Caki2 (cell line): ENCODE measurements at regions not wholly inside any gene's neighbourhood (a gene's known extent, or its start where the extent isn't known, plus 50 kb on each side); places are given as distances from the start of the nearest gene placed in this dataset.

Experiments used
- DNase-seq: peaks from one replicate; pipeline ENCODE4 v3.0.0-alpha.2; 2015; ENCODE audit warnings: low read depth
- in situ Hi-C: cut with HindIII; loops from 2 replicates; pipeline ENCODE4 v1.10.0; 2016; ENCODE audit warnings: low sequenced_read_pairs, low pct_unique_long_range_greater_than_20kb, mixed read lengths

GRCh38 chr10:63703113-63703670, 182.0 kb downstream of the REEP3 start:
- in situ Hi-C loops, result loop anchor here (25.0 kb wide), 1 partner anchor 541 kb away; no protein-coding TSS in a partner anchor
- DNase-seq, result no peak

- in situ Hi-C loops, result loop anchor here (25.0 kb wide), 1 partner anchor 542 kb away; no protein-coding TSS in a partner anchor
These were observed 182.6 kb downstream of the REEP3 start for GRCh38 chr10:63703740-63704345.

DNA sequence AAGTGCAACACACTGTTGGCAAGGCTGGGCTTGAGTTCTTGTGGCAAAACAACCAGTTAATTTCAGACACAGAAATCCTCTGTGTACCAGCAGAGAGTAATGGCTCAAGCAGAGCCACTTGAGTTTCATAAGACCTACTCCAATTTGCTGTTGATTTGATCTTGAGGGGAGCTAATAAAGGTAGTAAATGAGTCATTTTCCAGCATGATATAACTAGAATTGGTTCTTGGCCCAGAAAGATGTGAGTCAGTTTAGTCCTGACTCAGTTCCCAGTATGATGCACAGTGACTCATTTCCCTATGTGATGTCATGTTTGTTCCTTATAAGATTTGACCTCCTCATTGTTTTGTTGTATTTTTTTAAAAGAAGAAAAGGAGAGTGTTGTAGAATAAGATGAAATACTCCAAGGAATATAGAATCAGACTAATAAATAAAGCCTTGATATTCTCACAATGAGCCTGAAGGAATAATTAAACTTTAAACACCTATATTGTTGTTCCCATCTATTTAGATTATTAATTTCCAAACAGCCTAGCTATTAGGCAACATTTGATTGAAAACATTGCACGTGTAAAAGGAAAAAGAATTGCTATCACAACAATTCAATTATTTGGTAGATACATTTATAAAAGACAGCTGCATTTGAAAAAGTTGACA, 186.2 kb downstream of the REEP3 start:
- peak; percentile 94 for DNase-seq
- in situ Hi-C loops, result loop anchor here (25.0 kb wide), 1 partner anchor 545 kb away; no protein-coding TSS in a partner anchor

More at GRCh38 chr10:63703740-63704345, 182.6 kb downstream of the REEP3 start:
- no peak for DNase-seq

DNA sequence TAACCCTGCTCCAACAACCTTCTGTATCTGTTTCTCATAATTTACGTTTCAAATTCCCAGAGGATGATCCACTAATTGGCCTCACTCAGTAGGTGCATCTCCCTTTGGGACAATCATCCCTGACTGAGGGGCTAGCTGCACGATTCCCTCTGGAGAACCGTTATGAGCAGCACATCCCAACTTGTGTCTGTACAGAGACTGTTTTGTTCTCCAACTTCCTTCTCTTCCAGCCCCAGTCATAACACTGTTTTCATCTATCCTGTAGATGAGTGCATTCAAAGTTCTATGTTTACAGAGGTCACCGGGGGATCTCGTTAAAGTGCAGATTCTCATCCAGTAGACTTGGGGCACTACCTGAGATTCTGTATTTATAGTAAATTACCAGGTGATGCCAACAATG, 187.2 kb downstream of the REEP3 start:
- DNase-seq, result no peak
- in situ Hi-C loops, result loop anchor here (25.0 kb wide), 1 partner anchor 546 kb away; no protein-coding TSS in a partner anchor

DNA sequence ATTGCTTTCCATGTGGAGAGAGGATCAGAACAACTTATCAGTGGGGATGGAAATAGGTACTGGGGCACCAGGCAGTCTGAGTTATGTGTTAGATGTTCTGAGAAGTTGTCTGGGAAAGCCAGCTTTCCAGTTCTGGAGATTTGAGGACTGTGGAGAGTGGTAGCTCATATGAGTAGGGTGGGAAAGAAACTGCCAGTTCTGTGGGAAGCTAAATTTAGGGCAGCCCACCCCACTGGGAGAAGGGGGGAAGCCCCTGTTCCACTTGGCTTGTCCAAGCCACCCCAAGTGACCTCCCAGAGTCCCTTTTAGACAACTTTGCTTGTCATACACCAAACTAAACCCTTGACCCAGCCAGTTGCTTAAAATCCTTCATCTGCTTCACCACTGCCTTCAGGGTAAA, 189.5 kb downstream of the REEP3 start:
- no peak for DNase-seq
- in situ Hi-C loops, result loop anchor here (10.0 to 25.0 kb wide), 2 partner anchors 196 to 548 kb away; no protein-coding TSS in a partner anchor

DNA sequence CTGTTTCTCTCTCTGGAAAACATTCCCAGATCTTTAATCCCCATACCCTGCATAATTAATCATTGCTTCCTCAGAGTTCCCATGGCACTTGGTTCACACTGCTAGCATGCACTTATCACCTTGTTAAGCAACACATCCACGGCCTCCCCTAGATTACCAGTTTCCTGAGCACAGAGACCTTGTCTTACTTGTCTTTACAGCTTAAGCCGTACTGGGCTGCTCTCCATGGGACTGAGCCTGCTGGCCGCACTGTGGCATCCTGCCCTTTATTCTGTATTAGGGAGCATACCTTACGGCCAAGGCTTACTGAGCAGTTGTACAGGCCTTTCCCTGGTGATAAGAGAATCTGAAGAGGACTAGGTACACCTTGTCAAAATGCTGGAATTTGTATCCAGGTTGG, 190.2 kb downstream of the REEP3 start:
- DNase-seq, result no peak
- in situ Hi-C loops, result loop anchor here (10.0 to 25.0 kb wide), 2 partner anchors 197 to 549 kb away; no protein-coding TSS in a partner anchor

DNA sequence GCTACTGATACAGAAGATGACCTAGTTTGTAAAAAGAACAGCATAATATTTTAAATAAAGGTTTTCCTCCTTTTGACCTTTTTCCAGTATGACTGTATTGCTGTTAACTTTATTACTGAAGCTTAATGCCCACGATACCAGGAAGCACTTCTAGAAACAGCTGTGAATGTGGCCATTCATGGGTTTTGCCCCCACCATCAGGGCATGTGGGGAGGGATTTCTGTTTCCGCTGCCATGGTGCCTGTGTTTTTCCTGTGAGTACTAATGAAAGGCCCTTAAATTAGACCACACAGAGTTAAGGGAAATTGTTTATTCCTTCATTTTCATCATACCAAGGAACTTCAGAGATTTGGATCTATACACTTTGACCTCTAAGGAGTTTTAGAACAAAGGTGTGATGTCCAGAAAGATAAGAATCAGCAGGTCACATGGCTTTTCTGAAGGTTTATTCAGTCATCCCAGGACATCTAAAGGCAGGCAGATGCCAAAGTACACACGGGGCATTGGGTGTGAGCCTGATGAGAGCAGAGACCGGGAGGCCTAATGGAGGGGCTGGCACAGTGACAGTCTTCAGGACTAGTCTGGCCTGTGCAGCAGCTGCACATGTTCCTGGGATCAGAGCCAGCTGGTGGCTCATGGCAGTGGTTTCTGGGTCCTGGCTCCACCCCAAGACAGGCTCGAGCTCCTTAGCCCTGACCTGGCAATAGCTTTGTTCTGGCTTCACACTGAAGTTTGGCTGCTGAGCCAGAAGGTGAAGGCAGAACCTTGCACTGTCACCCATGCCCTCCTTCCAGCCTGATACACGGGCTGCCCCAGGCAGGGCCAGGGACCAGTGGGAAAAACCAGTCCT, 190.9 kb downstream of the REEP3 start:
- in situ Hi-C loops, result loop anchor here (10.0 to 25.0 kb wide), 2 partner anchors 197 to 550 kb away; no protein-coding TSS in a partner anchor
- DNase-seq, result peak; percentile 96

- DNase-seq, result no peak
- in situ Hi-C loops, result loop anchor here (10.0 to 25.0 kb wide), 2 partner anchors 198 to 550 kb away; no protein-coding TSS in a partner anchor
These were observed 191.5 kb downstream of the REEP3 start for GRCh38 chr10:63712717-63713115.

DNA sequence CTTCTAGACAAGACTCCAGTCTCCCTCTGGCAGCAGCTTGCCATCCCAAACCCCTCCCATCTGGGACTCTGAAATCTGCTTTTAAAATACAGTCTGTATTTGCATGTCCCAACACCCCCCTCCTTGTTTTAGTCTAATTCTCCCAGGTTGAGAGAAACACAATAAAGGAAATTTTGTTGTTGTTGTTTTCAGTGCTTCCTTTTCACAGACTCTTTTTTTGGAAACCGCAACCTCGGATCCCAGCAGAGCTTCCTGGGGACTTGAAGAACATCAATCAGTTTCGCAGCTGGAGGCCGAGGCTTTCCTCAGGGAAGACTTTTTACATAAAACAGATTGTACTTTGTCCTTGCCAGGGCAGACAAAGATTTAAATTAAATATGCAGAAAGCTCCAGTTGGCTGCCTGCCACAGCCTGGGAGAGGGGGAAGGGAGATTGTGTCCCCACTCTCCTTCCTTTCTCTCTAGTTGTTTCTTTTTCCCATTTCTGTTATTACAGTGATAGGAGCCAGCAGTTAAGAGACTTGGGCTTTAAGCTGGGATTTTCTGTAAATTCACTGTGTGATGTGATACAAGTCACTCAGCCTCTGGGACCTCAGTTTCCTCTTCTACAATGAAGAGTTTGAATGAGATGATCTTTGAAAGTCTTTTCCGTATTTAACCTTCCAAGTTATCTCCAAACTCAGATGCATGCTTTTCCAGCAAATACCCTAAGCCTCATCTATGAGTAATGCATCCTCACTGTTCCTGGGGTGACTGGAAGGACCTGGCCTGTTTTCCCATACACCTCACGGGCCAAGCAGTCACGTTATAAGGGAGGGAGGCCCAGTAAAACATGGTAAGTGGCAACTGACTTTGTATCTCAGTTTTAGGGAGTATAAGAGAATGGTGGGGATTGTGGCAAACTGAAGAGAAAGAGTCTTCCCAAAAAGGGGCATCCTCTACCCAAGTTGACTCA, 192.3 kb downstream of the REEP3 start:
- in situ Hi-C loops, result loop anchor here (10.0 to 25.0 kb wide), 2 partner anchors 199 to 551 kb away; no protein-coding TSS in a partner anchor
- peak; percentile 63 for DNase-seq

DNA sequence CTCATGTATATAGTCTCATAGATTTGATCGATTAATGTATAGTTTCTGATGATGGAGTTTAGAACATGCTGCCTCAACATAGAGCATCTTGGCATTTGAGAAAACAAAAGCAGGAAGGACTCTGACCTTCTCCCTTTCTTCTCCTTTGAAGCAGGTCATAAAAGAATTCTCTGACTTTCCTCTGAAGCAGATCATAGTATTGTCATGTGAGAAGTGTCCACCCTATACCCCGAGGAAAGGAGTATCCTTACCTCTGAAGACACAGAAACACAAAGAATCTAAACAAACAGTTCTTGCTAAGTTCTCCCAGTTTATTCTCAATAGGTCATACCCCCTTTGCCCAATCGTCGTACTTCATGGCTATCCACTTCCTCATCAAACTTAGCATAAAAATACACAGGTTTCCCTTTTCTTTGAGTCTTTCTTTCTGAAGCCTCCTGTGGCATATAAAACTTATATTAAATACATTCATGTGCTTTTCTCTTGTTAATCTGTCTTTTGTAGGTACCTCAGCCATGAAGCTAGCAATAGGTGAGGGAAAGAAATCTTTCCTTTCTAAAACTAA, 194.9 kb downstream of the REEP3 start:
- in situ Hi-C loops, result loop anchor here (10.0 to 25.0 kb wide), 2 partner anchors 201 to 554 kb away; no protein-coding TSS in a partner anchor
- DNase-seq, result no peak

DNA sequence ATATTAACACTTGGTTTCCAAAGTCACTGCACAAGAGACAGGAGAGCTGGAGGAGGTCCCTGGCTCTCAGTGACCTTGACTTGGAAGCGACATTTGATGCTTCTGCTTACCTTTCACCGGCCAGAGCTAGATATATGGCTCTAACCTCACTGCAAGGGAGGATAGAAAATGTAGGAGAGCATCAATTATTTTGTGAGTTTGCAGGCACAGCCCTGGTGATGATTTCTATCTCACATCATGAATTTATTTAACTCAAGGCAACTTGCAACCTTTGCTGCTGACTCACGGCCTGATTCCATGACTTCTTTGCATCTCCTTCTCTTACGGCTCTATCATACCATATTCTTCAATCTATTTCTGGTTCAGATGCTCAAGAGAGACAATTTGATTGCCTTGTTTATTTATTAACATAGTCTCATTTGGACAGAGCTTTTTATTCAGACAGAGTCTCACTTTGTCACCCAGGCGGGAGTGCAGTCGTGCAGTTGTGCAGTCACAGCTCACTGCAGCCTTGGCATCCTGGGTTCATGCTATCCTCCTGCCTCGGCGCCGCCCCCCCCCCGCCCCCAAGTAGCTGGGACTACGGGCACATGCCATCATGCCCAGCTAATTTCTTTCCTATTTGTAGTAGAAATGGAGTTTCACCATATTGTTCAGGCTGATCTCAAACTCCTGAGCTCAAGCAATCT, 196.0 kb downstream of the REEP3 start:
- peak; percentile 88 for DNase-seq
- in situ Hi-C loops, result loop anchor here (10.0 to 25.0 kb wide), 2 partner anchors 202 to 555 kb away; no protein-coding TSS in a partner anchor

GRCh38 chr10:63718006-63718405, 196.8 kb downstream of the REEP3 start:
- in situ Hi-C loops, result loop anchor here (10.0 to 25.0 kb wide), 2 partner anchors 203 to 556 kb away; no protein-coding TSS in a partner anchor
- peak; percentile 33 for DNase-seq

- DNase-seq, result no peak
- in situ Hi-C loops, result loop anchor here (10.0 to 25.0 kb wide), 2 partner anchors 204 to 556 kb away; no protein-coding TSS in a partner anchor
These were observed 197.2 kb downstream of the REEP3 start for GRCh38 chr10:63718421-63718820.

DNA sequence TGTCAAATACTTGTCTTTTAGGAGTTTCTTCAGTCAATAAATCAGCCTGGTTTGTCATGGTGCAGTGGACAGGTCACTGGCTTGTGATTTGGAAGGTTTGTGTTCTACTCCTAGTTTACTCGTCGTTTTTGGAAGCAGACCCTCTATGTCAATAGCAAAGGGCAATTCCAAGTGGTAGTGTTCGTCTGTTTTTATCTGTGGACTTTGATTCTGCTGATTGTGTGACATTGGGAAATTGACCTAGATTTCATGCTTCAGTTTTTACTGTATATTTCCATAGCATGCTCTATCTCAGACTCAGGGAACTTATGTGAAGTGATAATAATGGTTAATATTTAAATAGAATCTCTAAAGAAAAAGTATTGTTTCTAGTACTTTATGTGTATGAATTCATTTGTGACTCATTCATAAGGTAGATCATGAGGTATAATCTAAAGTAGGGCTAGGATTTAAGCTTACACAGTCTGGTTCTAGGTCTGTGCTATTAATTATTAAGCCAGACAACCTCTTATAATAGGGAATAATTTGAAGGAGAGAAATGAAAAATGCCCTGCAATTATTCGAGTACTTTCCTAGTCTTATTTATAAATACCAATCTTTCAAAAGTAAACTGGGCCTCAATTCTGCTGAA, 198.1 kb downstream of the REEP3 start:
- peak; percentile 47 for DNase-seq

GRCh38 chr10:63720072-63720537, 198.9 kb downstream of the REEP3 start:
- in situ Hi-C loops, result loop anchor here (25.0 kb wide), 1 partner anchor 558 kb away; no protein-coding TSS in a partner anchor
- peak; percentile 58 for DNase-seq

More for the DNA sequence above, 198.1 kb downstream of the REEP3 start:
- in situ Hi-C loops, result loop anchor here (10.0 to 25.0 kb wide), 2 partner anchors 205 to 557 kb away; no protein-coding TSS in a partner anchor
